ENCODE measurements at regions not wholly inside any gene's neighbourhood (a gene's known extent, or its start where the extent isn't known, plus 50 kb on each side); places are given as distances from the start of the nearest gene placed in this dataset.

DNA sequence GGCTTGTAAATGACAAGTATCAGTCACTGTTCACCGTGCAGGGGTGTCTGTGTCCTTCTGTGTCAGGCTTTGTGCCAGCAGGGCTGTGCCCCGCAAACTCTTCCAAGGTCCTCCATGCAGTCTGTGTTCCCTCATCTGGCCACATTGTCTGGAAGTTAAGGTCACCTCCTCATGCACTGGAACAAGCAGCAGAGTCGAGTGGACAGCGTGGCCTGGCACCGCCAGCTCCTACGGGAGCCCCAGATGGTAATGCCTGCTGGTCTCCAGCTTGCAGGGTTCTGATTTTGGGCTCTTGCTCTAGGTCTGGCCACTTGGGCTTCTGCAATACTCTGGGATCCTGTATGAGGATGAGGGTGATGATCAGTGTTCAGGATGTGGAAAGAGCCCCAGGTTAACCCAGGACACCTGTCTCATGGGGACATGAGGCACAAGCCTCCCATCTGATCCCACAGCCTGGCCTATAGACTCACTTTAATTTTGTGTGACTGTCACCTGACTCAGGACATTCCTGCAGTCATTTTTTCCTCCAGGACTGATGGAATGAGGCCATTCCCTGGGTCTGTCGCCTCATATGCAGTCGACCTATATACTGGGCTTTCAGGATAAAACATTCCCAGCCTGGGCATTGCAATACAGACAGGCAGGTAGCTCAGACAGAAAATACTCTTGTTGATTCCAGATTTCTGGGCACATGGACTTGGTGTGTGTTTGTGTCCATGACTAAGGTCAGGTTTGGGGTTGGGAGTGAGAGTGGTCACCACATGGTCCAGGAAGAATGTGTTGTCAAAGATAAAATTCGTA lies 106.3 kb upstream of the TOP3B start:
- TF ChIP-seq, protein P1, sequence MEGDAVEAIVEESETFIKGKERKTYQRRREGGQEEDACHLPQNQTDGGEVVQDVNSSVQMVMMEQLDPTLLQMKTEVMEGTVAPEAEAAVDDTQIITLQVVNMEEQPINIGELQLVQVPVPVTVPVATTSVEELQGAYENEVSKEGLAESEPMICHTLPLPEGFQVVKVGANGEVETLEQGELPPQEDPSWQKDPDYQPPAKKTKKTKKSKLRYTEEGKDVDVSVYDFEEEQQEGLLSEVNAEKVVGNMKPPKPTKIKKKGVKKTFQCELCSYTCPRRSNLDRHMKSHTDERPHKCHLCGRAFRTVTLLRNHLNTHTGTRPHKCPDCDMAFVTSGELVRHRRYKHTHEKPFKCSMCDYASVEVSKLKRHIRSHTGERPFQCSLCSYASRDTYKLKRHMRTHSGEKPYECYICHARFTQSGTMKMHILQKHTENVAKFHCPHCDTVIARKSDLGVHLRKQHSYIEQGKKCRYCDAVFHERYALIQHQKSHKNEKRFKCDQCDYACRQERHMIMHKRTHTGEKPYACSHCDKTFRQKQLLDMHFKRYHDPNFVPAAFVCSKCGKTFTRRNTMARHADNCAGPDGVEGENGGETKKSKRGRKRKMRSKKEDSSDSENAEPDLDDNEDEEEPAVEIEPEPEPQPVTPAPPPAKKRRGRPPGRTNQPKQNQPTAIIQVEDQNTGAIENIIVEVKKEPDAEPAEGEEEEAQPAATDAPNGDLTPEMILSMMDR (IDR thresholded peaks at IDR 0.05; ENCODE audit: insufficient read depth, low read length, severe bottlenecking): no peak
- Histone ChIP-seq H3K4me3 (ENCODE audit: low read depth, low read length) (no peak overlapping the region), H3K27me3 (ENCODE audit: control insufficient read depth, insufficient read depth, low read length) (no peaks in the 10 kb centered on the region), H3K36me3 (ENCODE audit: control insufficient read depth, insufficient read depth, low read length) (no peaks in the 10 kb centered on the region)
- FAIRE-seq (no peak), DNase-seq (ENCODE audit: low read depth) (no peak)

DNA sequence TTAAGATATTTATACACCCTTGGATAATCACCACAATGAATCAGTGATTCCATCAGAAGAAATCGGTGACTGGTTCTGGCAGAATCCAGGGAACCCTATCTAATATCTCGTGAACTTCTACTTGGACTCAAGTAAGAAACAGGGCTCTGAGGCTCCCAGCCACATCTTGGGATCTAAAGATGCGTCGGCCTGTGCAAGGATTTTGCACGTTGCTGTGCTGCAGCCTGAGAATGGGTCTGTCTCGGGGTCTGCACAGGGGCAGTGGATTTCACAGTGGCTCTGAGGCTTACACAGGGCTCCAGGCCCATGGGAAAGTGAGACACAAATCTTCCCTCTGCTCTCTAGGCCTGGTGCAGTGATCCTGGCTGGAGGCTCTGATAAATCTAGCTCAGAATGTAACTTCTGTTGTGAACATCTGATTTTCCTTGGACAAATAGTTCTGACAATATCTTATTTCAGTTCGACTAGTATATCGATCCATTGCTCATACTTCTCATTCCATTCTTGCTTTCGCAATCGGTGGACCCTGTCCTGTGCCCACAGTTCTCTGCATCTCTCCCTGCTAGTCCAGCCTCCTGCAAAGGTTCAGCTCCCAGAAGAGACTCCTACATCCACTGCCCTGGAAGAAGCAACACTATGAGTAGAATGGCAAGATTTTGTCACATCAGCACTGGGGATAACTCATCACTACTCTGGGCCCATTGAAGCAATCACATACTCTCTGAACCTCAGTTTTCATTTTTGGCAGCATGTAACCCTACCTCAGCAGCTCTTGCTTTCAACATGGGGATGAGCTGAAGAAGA lies 105.5 kb upstream of the TOP3B start:
- Histone ChIP-seq H3K36me3 (ENCODE audit: control insufficient read depth, insufficient read depth, low read length) (no peaks in the 10 kb centered on the region), H3K4me3 (ENCODE audit: low read depth, low read length) (no peak overlapping the region), H3K27me3 (ENCODE audit: control insufficient read depth, insufficient read depth, low read length) (no peaks in the 10 kb centered on the region)
- peak; percentile 79 for FAIRE-seq
- no peak for DNase-seq (ENCODE audit: low read depth)
- TF ChIP-seq, protein P1 (IDR thresholded peaks at IDR 0.05; ENCODE audit: insufficient read depth, low read length, severe bottlenecking): no peak

DNA sequence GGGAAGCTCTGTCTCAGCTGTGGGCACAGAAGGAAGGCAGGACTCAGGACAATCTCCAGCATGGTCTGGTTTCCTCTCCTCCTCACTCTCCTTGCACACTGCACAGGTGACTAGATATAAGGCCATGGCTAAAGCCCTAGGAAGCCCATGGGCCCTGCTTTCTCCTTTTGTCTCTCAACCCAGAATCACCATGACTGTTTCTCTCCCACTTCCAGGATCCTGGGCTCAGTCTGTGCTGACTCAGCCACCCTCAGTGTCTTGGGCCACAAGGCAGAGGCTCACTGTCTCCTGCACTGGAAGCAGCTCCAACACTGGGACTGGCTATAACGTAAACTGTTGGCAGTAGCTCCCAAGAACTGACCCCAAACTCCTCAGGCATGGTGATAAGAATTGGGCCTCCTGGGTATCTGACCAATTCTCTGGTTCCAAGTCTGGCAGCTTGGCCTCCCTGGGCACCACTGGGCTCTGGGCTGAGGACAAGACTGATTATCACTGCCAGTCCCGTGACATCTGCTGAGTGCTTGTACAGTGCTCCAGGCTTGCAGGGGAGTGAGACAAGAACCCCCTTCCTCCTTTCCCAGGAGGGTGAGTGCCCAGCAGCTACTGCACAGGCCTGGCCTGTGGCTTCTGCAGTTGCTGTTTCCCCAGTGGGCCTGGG lies 104.0 kb upstream of the TOP3B start:
- no peaks in the 10 kb centered on the region for H3K36me3 ChIP-seq (ENCODE audit: control insufficient read depth, insufficient read depth, low read length)
- TF ChIP-seq, protein P1 (IDR thresholded peaks at IDR 0.05; ENCODE audit: insufficient read depth, low read length, severe bottlenecking): no peak
- DNase-seq (ENCODE audit: low read depth) (peak; percentile 22), FAIRE-seq (peak; percentile 73)
- H3K27me3 ChIP-seq (ENCODE audit: control insufficient read depth, insufficient read depth, low read length): no peaks in the 10 kb centered on the region
- H3K4me3 ChIP-seq (ENCODE audit: low read depth, low read length): no peak overlapping the region

- TF ChIP-seq, protein P1 (IDR thresholded peaks at IDR 0.05; ENCODE audit: insufficient read depth, low read length, severe bottlenecking): no peak
- Histone ChIP-seq H3K36me3 (ENCODE audit: control insufficient read depth, insufficient read depth, low read length) (no peaks in the 10 kb centered on the region), H3K4me3 (ENCODE audit: low read depth, low read length) (no peak overlapping the region), H3K27me3 (ENCODE audit: control insufficient read depth, insufficient read depth, low read length) (no peaks in the 10 kb centered on the region)
- FAIRE-seq (peak; percentile 72), DNase-seq (ENCODE audit: low read depth) (peak; percentile 29)
Observed at GRCh38 chr22:22085702-22086500, 103.3 kb upstream of the TOP3B start.

GRCh38 chr22:22084089-22084711 lies 101.6 kb upstream of the TOP3B start:
- Histone ChIP-seq H3K4me3 (ENCODE audit: low read depth, low read length) (no peak overlapping the region), H3K36me3 (ENCODE audit: control insufficient read depth, insufficient read depth, low read length) (no peaks in the 10 kb centered on the region), H3K27me3 (ENCODE audit: control insufficient read depth, insufficient read depth, low read length) (peaks cover 6% of the 10 kb centered on the region)
- TF ChIP-seq, protein P1 (IDR thresholded peaks at IDR 0.05; ENCODE audit: insufficient read depth, low read length, severe bottlenecking): no peak
- FAIRE-seq: no peak
- DNase-seq (ENCODE audit: low read depth): no peak
